IMR-90 (cell line): ENCODE measurements at regions not wholly inside any gene's neighbourhood (a gene's known extent, or its start where the extent isn't known, plus 50 kb on each side); places are given as distances from the start of the nearest gene placed in this dataset.

ENCODE experiments used
- CEBPB ChIP-seq: IDR thresholded peaks from 2 replicates; pipeline ENCODE4 v1.6.1; 2012; ENCODE audit warnings: low read depth, low read length, improper control_type of control experiment
- CHD1 ChIP-seq: IDR thresholded peaks from 2 replicates; pipeline ENCODE4 v1.6.1; 2012; ENCODE audit warnings: low read depth, low read length, improper control_type of control experiment
- FOS ChIP-seq: fragments of 150-350 bp; IDR thresholded peaks from 2 replicates; pipeline ENCODE4 v1.6.1; 2016; ENCODE audit warnings: low read depth, low read length
- MAFK ChIP-seq: IDR thresholded peaks from 2 replicates; pipeline ENCODE4 v1.6.1; 2012; ENCODE audit warnings: low read depth, low read length, improper control_type of control experiment
- MXI1 ChIP-seq: IDR thresholded peaks from 2 replicates; pipeline ENCODE4 v1.6.1; 2012; ENCODE audit warnings: low read depth, mild to moderate bottlenecking, low read length, moderate library complexity, borderline replicate concordance
- NFE2L2 ChIP-seq: fragments of 150-350 bp; IDR thresholded peaks from 2 replicates; pipeline ENCODE4 v1.6.1; 2016; ENCODE audit warnings: low read depth, mild to moderate bottlenecking, low read length
- POLR2A ChIP-seq: IDR thresholded peaks from 2 replicates; pipeline ENCODE4 v1.6.1; 2012; ENCODE audit warnings: mild to moderate bottlenecking, low read depth, low read length
- RAD21 ChIP-seq: IDR thresholded peaks from 2 replicates; pipeline ENCODE4 v1.6.1; 2012; ENCODE audit warnings: low read length, improper control_type of control experiment
- RCOR1 ChIP-seq: IDR thresholded peaks from 2 replicates; pipeline ENCODE4 v1.6.1; 2012; ENCODE audit warnings: mild to moderate bottlenecking, low read length, improper control_type of control experiment; ENCODE audit not compliant: insufficient replicate concordance
- SMC3 ChIP-seq: fragments of 150-350 bp; IDR thresholded peaks from 2 replicates; pipeline ENCODE4 v1.6.1; 2016; ENCODE audit warnings: low read depth, mild to moderate bottlenecking, antibody characterized with exemption, low read length, moderate library complexity
- TF ChIP-seq, protein P1 (sequence below): conservative IDR thresholded peaks from 2 replicates; pipeline ENCODE4 v1.5.1; 2012; ENCODE audit warnings: mild to moderate bottlenecking, low read depth, low read length, improper control_type of control experiment
- TF ChIP-seq, protein P2 (sequence below): fragments of 150-350 bp; IDR thresholded peaks from 2 replicates; pipeline ENCODE4 v1.6.1; 2017; ENCODE audit warnings: mild to moderate bottlenecking, antibody characterized with exemption, low read length, low read depth
- TF ChIP-seq, protein P3 (sequence below): fragments of 150-350 bp; IDR thresholded peaks from 2 replicates; pipeline ENCODE4 v1.6.1; 2016; ENCODE audit warnings: low read depth, mild to moderate bottlenecking, low read length, moderate library complexity, borderline replicate concordance

DNA sequence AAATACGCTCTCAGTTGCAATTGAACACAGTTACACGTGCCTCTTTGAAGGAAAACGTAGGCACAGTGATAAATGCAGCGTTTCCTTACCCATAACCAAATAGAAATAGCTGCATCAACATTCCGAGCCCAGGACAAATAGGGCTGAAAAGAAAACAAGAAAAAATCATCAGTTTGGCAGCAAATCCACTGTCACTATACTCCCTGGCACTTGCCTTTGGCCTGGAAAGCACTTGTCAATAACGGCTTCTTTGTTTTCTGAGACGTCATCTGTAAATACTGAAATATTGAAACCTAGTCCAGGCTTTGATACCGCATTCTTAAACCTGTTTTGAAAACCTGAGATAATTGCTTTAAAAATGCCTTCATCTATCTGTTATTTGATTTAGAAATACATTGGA is 167.2 kb upstream of the AKR1E2 start:
- TF ChIP-seq POLR2A, result no peak
- TF ChIP-seq, protein P1, sequence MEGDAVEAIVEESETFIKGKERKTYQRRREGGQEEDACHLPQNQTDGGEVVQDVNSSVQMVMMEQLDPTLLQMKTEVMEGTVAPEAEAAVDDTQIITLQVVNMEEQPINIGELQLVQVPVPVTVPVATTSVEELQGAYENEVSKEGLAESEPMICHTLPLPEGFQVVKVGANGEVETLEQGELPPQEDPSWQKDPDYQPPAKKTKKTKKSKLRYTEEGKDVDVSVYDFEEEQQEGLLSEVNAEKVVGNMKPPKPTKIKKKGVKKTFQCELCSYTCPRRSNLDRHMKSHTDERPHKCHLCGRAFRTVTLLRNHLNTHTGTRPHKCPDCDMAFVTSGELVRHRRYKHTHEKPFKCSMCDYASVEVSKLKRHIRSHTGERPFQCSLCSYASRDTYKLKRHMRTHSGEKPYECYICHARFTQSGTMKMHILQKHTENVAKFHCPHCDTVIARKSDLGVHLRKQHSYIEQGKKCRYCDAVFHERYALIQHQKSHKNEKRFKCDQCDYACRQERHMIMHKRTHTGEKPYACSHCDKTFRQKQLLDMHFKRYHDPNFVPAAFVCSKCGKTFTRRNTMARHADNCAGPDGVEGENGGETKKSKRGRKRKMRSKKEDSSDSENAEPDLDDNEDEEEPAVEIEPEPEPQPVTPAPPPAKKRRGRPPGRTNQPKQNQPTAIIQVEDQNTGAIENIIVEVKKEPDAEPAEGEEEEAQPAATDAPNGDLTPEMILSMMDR, result no peak
- no peak for TF ChIP-seq SMC3
- TF ChIP-seq RAD21, result no peak
- TF ChIP-seq MXI1, result no peak
- no peak for TF ChIP-seq CEBPB
- TF ChIP-seq, protein P2, sequence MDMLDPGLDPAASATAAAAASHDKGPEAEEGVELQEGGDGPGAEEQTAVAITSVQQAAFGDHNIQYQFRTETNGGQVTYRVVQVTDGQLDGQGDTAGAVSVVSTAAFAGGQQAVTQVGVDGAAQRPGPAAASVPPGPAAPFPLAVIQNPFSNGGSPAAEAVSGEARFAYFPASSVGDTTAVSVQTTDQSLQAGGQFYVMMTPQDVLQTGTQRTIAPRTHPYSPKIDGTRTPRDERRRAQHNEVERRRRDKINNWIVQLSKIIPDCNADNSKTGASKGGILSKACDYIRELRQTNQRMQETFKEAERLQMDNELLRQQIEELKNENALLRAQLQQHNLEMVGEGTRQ, result no peak
- no peak for TF ChIP-seq FOS
- no peak for TF ChIP-seq MAFK
- TF ChIP-seq NFE2L2, result no peak
- TF ChIP-seq, protein P3, sequence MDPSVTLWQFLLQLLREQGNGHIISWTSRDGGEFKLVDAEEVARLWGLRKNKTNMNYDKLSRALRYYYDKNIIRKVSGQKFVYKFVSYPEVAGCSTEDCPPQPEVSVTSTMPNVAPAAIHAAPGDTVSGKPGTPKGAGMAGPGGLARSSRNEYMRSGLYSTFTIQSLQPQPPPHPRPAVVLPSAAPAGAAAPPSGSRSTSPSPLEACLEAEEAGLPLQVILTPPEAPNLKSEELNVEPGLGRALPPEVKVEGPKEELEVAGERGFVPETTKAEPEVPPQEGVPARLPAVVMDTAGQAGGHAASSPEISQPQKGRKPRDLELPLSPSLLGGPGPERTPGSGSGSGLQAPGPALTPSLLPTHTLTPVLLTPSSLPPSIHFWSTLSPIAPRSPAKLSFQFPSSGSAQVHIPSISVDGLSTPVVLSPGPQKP, result no peak
- no peak for TF ChIP-seq CHD1
- no peak for TF ChIP-seq RCOR1
